Keratinocyte (primary cell): ENCODE measurements at regions not wholly inside any gene's neighbourhood (a gene's known extent, or its start where the extent isn't known, plus 50 kb on each side); places are given as distances from the start of the nearest gene placed in this dataset.

Experiments
- DNase-seq: peaks from one replicate; pipeline ENCODE4 v3.0.0-alpha.2; 2011; ENCODE audit warnings: low read depth, missing footprints, low spot score
- FAIRE-seq: peaks from 2 replicates; lab custom pipeline; 2011; peaks lifted over from hg19 to GRCh38; lab: Jason Lieb, UNC
- H2AFZ ChIP-seq: 2 replicates; pipeline ENCODE4 v1.6.0; 2012; ENCODE audit warnings: low read length, control low read depth, inconsistent platforms; ENCODE audit not compliant: control insufficient read depth
- H3K27ac ChIP-seq: 2 replicates; pipeline ENCODE4 v1.5.1; 2011; ENCODE audit warnings: low read length; ENCODE audit not compliant: control insufficient read depth, insufficient read depth
- H3K27me3 ChIP-seq: 3 replicates; pipeline ENCODE4 v1.6.0; 2011; ENCODE audit warnings: low read length; ENCODE audit not compliant: control insufficient read depth, insufficient read depth; ENCODE audit errors: extremely low read depth
- H3K36me3 ChIP-seq, 2 experiments: 2 replicates in 1 of 2; 3 replicates in 1 of 2; pipeline ENCODE4 v1.5.1; 2011; ENCODE audit warnings: low read length in 2 of 2, mild to moderate bottlenecking in 1 of 2; ENCODE audit not compliant: control insufficient read depth in 2 of 2, insufficient read depth in 2 of 2; ENCODE audit errors: extremely low read depth in 1 of 2
- H3K4me1 ChIP-seq: 3 replicates; pipeline ENCODE4 v1.5.1; 2011; ENCODE audit warnings: low read length; ENCODE audit not compliant: control insufficient read depth, insufficient read depth; ENCODE audit errors: extremely low read depth
- H3K4me2 ChIP-seq: 3 replicates; pipeline ENCODE4 v1.6.0; 2011; ENCODE audit warnings: low read depth, low read length; ENCODE audit not compliant: control insufficient read depth, insufficient read depth; ENCODE audit errors: extremely low read depth
- H3K4me3 ChIP-seq, 3 experiments: fragments of 200-600 bp in 1 of 3; sonication (generic) in 1 of 3; 2 replicates in 2 of 3; 3 replicates in 1 of 3; pipeline ENCODE4 v1.5.1; 2011 to 2016; ENCODE audit warnings: low read length in 3 of 3, mild to moderate bottlenecking in 3 of 3, control low read depth in 2 of 3, inconsistent platforms in 1 of 3, low read depth in 1 of 3, mixed read lengths in 1 of 3, mixed run types in 1 of 3, moderate library complexity in 1 of 3; ENCODE audit not compliant: control insufficient read depth in 2 of 3, insufficient read depth in 2 of 3; ENCODE audit errors: extremely low read depth in 1 of 3
- H3K79me2 ChIP-seq: 2 replicates; pipeline ENCODE4 v1.6.0; 2012; ENCODE audit warnings: low read length; ENCODE audit not compliant: control insufficient read depth, insufficient read depth
- H3K9ac ChIP-seq: 3 replicates; pipeline ENCODE4 v1.6.0; 2011; ENCODE audit warnings: low read length; ENCODE audit not compliant: control insufficient read depth, insufficient read depth; ENCODE audit errors: extremely low read depth
- H3K9me1 ChIP-seq: 3 replicates; pipeline ENCODE4 v1.6.0; 2011; ENCODE audit warnings: low read length; ENCODE audit not compliant: control insufficient read depth, insufficient read depth; ENCODE audit errors: extremely low read depth
- H3K9me3 ChIP-seq: 2 replicates; pipeline ENCODE4 v1.5.1; 2012; ENCODE audit warnings: low read depth, low read length; ENCODE audit not compliant: control insufficient read depth
- H4K20me1 ChIP-seq: 3 replicates; pipeline ENCODE4 v1.6.0; 2011; ENCODE audit warnings: low read length; ENCODE audit not compliant: control insufficient read depth, insufficient read depth; ENCODE audit errors: extremely low read depth
- EZH2 ChIP-seq: IDR thresholded peaks from one replicate; pipeline ENCODE4 v1.6.1; 2012; ENCODE audit warnings: inconsistent platforms, mild to moderate bottlenecking, low read length, moderate library complexity
- dilution Hi-C: fragments of 300-500 bp; cut with MboI; formaldehyde crosslinking; loops from one replicate; pipeline ENCODE4 v1.7.0; 2020; ENCODE audit warnings: low sequenced_read_pairs; ENCODE audit not compliant: extremely low pct_ligation_motif_present
- TF ChIP-seq, protein P1 (sequence below), 3 experiments: IDR thresholded peaks in 1 of 3; conservative IDR thresholded peaks in 1 of 3; optimal IDR thresholded peaks in 1 of 3; 2 replicates in 2 of 3; 3 replicates in 1 of 3; pipeline versions ENCODE3 to v1.5.1; 2011; ENCODE audit warnings: low read length in 3 of 3, mild to moderate bottlenecking in 3 of 3, moderate library complexity in 2 of 3, control low read depth in 1 of 3, inconsistent platforms in 1 of 3; ENCODE audit not compliant: insufficient read depth in 2 of 3; ENCODE audit errors: extremely low read depth in 1 of 3

DNA sequence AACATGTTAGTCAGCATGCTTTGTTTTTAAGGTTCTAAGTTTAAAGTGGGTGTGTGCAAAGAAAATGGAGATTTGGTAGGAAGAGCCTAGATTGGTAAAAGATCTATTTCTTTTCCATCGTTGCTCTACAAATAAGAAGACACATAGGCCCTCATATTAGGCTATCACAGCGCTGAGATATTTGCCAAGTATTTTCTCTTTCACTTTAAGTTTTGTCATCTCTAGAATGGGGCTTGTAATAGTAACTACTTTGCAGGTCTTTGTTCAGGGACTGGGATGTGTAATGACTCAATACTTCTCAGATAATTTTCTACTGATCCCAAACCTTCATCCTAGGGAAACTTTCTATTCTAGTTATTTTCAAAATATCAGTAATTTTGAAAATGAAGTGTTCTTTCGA lies 917.7 kb upstream of the SLC10A2 start:
- Histone ChIP-seq H3K4me1 (no peaks in the 10 kb centered on the region), H3K9ac (no peak overlapping the region), H3K9me3 (no peaks in the 10 kb centered on the region), H3K36me3 (no peaks in the 10 kb centered on the region), H3K4me2 (no peak overlapping the region), H2AFZ (no peak overlapping the region), H3K27me3 (no peaks in the 10 kb centered on the region), H3K79me2 (no peaks in the 10 kb centered on the region), H4K20me1 (no peaks in the 10 kb centered on the region), H3K4me3 (no peak overlapping the region), H3K9me1 (no peaks in the 10 kb centered on the region), H3K27ac (no peak overlapping the region)
- dilution Hi-C loops = no loop called here
- TF ChIP-seq EZH2 = no peak
- TF ChIP-seq, protein P1, sequence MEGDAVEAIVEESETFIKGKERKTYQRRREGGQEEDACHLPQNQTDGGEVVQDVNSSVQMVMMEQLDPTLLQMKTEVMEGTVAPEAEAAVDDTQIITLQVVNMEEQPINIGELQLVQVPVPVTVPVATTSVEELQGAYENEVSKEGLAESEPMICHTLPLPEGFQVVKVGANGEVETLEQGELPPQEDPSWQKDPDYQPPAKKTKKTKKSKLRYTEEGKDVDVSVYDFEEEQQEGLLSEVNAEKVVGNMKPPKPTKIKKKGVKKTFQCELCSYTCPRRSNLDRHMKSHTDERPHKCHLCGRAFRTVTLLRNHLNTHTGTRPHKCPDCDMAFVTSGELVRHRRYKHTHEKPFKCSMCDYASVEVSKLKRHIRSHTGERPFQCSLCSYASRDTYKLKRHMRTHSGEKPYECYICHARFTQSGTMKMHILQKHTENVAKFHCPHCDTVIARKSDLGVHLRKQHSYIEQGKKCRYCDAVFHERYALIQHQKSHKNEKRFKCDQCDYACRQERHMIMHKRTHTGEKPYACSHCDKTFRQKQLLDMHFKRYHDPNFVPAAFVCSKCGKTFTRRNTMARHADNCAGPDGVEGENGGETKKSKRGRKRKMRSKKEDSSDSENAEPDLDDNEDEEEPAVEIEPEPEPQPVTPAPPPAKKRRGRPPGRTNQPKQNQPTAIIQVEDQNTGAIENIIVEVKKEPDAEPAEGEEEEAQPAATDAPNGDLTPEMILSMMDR (optimal IDR thresholded peaks at IDR 0.05 in 1 of 3, IDR thresholded peaks at IDR 0.05 in 1 of 3, conservative IDR thresholded peaks at IDR 0.05 in 1 of 3; ENCODE audit: extremely low read depth in 1 of 3, insufficient read depth in 2 of 3, low read length in 3 of 3) = no peak
- DNase-seq (no peak), FAIRE-seq (no peak)

DNA sequence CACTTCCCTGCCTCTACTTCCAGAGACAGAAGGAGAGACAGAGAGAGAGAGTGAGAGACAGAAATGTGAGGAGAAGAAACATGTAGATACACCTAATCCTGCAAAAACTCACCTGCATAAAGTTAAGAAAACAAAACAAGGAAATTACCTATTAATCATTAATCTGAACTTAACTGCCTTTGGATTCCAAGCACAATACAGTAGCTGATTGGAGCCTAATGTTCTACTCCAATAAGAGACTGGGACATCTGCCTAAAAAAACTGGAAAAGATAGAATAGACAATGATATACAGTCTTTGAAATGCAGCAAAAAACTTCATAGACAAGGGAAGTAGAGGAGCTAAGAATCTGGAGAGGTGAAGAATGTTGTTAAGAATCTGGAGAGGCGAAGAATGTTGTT lies 910.2 kb upstream of the SLC10A2 start:
- TF ChIP-seq EZH2 = no peak
- TF ChIP-seq, protein P1 (optimal IDR thresholded peaks at IDR 0.05 in 1 of 3, IDR thresholded peaks at IDR 0.05 in 1 of 3, conservative IDR thresholded peaks at IDR 0.05 in 1 of 3; ENCODE audit: extremely low read depth in 1 of 3, insufficient read depth in 2 of 3, low read length in 3 of 3) = no peak
- Histone ChIP-seq H3K79me2 (no peaks in the 10 kb centered on the region), H3K9me3 (no peaks in the 10 kb centered on the region), H3K4me1 (no peaks in the 10 kb centered on the region), H3K36me3 (no peaks in the 10 kb centered on the region), H3K9me1 (no peaks in the 10 kb centered on the region), H3K27ac (no peak overlapping the region), H3K4me3 (no peak overlapping the region), H3K27me3 (no peaks in the 10 kb centered on the region), H2AFZ (no peak overlapping the region), H3K9ac (no peak overlapping the region), H3K4me2 (no peak overlapping the region), H4K20me1 (no peaks in the 10 kb centered on the region)
- FAIRE-seq (no peak), DNase-seq (no peak)
- dilution Hi-C loops = no loop called here
